Epithelial cell of proximal tubule (primary cell): ENCODE measurements at regions not wholly inside any gene's neighbourhood (a gene's known extent, or its start where the extent isn't known, plus 50 kb on each side); places are given as distances from the start of the nearest gene placed in this dataset.
A peak's percentile ranks its signal among the peaks of the same experiment; 100 is the strongest.

Source experiments
- DNase-seq: peaks from one replicate; pipeline ENCODE4 v3.0.0-alpha.2; 2011; ENCODE audit warnings: low read depth
- H3K4me3 ChIP-seq: 2 replicates; pipeline ENCODE4 v1.5.1; 2011; ENCODE audit warnings: low read depth, mild to moderate bottlenecking, low read length
- TF ChIP-seq, protein P1 (sequence below): conservative IDR thresholded peaks from 2 replicates; pipeline ENCODE4 v1.5.1; 2012; ENCODE audit warnings: low read depth, mild to moderate bottlenecking, low read length

DNA sequence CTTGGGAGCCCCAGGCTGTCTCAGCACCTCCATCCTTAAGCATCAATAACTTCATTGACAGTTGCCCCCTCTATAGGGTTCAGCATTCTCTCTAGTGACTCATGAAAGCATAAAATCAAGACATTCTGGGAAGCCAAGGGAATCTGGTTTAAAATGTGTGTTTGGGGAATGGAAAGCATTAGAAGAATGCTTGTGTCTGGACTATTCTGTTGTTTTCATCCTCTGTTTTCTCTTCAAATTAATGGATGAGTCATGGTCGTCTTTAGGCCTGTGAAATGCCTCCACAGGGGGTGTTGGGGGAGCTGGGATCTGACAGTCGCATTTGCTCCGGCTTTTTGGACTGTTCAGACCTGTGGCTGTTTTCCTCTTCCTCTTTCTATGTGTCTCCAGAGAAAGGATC lies 279.7 kb downstream of the CDC5L start:
- TF ChIP-seq, protein P1, sequence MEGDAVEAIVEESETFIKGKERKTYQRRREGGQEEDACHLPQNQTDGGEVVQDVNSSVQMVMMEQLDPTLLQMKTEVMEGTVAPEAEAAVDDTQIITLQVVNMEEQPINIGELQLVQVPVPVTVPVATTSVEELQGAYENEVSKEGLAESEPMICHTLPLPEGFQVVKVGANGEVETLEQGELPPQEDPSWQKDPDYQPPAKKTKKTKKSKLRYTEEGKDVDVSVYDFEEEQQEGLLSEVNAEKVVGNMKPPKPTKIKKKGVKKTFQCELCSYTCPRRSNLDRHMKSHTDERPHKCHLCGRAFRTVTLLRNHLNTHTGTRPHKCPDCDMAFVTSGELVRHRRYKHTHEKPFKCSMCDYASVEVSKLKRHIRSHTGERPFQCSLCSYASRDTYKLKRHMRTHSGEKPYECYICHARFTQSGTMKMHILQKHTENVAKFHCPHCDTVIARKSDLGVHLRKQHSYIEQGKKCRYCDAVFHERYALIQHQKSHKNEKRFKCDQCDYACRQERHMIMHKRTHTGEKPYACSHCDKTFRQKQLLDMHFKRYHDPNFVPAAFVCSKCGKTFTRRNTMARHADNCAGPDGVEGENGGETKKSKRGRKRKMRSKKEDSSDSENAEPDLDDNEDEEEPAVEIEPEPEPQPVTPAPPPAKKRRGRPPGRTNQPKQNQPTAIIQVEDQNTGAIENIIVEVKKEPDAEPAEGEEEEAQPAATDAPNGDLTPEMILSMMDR, result no peak
- peak; percentile 82 for DNase-seq

DNA sequence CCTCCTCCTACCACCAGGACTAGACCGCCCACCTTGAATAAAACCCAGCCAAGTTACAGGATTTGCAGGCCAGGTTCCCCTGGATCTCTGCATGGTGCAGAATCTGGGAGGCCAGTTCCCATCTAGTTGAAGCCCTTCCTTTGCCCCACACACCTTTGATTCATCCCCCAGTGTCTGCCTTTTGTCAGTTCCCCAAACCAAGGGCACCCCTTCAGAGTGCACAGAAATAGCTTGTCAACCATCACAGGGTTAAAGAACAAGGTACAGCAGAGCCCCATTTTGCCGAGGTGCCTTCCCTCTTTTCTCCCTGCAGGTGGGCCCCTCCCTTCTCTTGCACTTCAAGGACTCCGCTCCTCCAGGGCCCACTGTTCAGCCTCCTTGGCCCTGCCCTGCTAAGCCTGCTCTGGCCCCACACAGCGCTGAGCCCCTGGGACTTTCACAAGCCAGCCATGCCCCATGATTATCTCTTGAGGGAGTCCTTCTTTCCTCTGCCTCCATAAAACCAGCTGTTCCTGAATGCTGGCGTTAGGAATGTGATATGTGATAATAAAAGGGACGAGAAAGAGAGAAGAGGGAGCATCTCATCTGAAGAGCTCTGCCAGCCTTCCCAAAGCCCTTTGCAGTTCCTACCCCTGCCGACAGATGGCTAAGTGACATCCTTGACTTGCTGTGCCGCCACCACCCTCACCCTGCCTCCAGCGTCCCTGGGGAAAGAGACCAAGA lies 280.3 kb downstream of the CDC5L start:
- H3K4me3 ChIP-seq, result no peak overlapping the region
- no peak for DNase-seq
- TF ChIP-seq, protein P1, result peak; percentile 62

More for the DNA sequence above, 279.7 kb downstream of the CDC5L start:
- H3K4me3 ChIP-seq, result no peak overlapping the region

DNA sequence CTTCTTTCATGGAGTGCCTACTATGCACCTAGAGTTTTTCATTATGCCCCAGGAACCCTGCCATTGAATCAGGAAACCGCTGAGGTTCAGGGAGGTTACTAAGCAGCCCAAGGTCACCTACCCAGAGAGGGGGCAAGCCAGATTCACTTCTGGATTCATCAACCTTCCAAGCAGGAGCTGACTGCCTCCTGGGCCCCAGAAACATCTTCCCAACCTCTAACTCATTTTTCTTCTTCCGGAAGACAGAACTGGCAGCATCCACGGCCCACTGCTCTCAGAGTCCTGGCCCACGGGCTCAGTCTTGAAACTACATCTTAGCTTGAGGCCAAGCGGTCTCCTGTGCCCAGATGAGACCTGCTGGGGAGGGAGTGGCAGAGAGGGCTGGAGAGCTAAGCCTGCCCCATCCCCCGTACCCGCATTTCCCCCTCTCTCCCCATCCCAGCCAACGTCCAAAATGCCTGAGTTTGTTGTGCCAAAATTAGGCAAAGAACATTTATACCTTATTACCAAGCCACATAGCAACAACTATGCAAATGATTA lies 281.0 kb downstream of the CDC5L start:
- no peak for DNase-seq
- TF ChIP-seq, protein P1, result no peak
- no peak overlapping the region for H3K4me3 ChIP-seq

DNA sequence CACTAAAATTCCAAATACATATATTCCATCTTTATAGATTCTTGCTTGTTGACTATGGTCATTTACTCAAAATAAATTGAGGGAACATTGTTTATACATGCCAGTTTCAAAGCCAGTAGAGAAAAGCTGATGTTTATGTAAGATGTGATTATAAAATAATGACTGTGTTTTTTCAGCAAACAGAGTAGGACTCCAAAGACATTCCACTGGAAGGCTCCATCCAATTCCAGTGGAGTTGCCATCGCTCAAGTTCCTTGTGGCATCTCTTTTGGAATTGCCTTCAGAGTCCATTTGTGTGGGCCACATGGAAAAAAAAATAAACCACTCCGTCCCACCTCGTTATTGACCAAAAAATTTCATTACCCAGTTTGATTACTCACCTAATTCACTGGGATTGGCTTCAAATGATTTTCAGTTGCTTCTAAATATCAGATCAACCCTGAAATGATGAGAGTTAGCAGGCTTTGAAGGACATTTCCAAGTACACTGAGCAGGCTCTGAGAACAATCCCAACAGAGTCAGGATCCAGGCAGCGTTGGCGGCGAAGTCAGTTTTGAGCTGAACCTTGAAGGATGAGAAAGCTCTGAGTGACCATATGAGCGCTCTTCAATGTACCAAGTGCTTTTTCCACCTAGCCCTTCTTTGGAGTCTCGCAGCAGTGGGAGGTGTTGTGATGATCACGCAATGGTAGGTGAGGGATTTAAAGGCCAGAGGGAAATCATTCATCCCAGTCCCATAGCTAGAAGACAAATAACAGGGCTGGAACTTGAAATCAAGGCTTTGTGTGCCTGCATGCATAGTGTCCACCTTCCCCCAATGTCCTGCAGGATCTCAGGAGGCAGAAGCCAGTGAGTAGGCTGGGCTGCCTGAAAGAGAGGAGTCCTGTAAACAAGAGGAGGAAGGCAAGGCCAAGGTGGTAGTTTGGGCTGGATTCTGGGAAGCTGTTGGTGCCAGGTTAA lies 281.7 kb downstream of the CDC5L start:
- TF ChIP-seq, protein P1, result no peak
- no peak overlapping the region for H3K4me3 ChIP-seq
- no peak for DNase-seq

DNA sequence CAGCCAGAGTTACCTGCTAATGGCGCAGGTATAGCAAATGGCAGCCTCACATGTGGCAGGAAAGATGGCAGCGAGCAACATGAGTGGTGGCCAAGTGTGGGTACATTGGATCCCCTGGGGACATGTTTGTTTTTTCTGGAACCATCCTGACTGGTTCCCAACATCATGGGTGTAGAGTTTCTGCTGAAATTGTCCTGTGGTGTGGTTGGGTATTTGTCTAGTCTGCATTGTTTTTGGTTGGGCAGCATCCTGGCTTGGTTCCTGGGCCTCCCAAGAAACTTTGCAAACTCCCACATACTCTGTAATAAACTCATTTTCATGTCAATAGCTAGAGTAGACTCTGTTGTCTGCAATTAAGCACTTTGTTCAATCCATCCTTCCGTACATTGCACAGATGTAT lies 282.6 kb downstream of the CDC5L start:
- TF ChIP-seq, protein P1, result no peak
- no peak for DNase-seq
- H3K4me3 ChIP-seq, result no peak overlapping the region

DNA sequence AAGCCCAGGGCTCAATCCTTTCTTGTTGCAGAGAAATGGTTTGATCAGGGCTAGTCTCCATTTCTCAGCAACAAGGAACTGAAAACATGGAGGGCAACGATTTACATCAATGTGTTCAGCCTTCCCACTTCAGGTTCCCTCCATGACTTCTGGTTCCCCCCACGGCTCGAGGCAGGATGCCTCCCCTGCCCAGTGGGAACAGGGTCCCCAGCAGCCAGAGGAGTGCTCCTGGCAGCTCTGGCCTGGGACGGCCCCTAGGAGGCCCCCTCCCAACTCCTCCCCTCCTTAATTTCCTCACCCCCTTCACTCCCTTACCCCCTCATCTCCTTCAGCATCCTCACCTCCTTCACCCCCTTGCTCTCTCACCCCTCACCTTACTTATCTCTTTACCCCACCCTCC lies 283.8 kb downstream of the CDC5L start:
- H3K4me3 ChIP-seq, result no peak overlapping the region
- no peak for DNase-seq
- TF ChIP-seq, protein P1, result no peak
